ENCODE measurements at regions not wholly inside any gene's neighbourhood (a gene's known extent, or its start where the extent isn't known, plus 50 kb on each side); places are given as distances from the start of the nearest gene placed in this dataset.

- no peaks in the 10 kb centered on the region for H3K27me3 ChIP-seq (ENCODE audit: control insufficient read depth, insufficient read depth, low read length)
- H3K36me3 ChIP-seq (ENCODE audit: control insufficient read depth, insufficient read depth, low read length): no peaks in the 10 kb centered on the region
- Mint-ChIP-seq H3K9me3 (peaks cover 4 to 17% (median 12%) of the 10 kb centered on the region in 7 donors), H3K36me3 (no peaks in the 10 kb centered on the region), H3K4me3 (no peak overlapping the region), H3K27me3 (no peaks in the 10 kb centered on the region), H3K4me1 (no peaks in the 10 kb centered on the region), H3K27ac (no peak overlapping the region)
- DNase-seq (no peak), ATAC-seq (ENCODE audit: low read depth in 2 of 2) (no peak)
- no peak overlapping the region for H3K4me3 ChIP-seq (ENCODE audit: low read depth, low read length)
- H3K4me1 ChIP-seq (ENCODE audit: control insufficient read depth, insufficient read depth, low read length, poor library complexity, severe bottlenecking): no peaks in the 10 kb centered on the region
- H3K9me3 ChIP-seq (ENCODE audit: control insufficient read depth in 2 of 2, low read length in 2 of 2): peaks cover 0 to 5% of the 10 kb centered on the region in 2 experiments
- H3K27ac ChIP-seq (ENCODE audit: insufficient read depth, low read length, poor library complexity, severe bottlenecking): no peak overlapping the region
These were observed 758.4 kb downstream of the KCNA4 start for GRCh38 chr11:29258411-29258810.

GRCh38 chr11:29256580-29256979 lies 760.2 kb downstream of the KCNA4 start:
- Histone ChIP-seq H3K36me3 (ENCODE audit: control insufficient read depth, insufficient read depth, low read length) (no peaks in the 10 kb centered on the region), H3K9me3 (ENCODE audit: control insufficient read depth in 2 of 2, low read length in 2 of 2) (peaks cover 0 to 9% of the 10 kb centered on the region in 2 experiments), H3K27me3 (ENCODE audit: control insufficient read depth, insufficient read depth, low read length) (no peaks in the 10 kb centered on the region), H3K27ac (ENCODE audit: insufficient read depth, low read length, poor library complexity, severe bottlenecking) (no peak overlapping the region), H3K4me3 (ENCODE audit: low read depth, low read length) (no peak overlapping the region), H3K4me1 (ENCODE audit: control insufficient read depth, insufficient read depth, low read length, poor library complexity, severe bottlenecking) (no peaks in the 10 kb centered on the region)
- Mint-ChIP-seq H3K36me3 (no peaks in the 10 kb centered on the region), H3K4me1 (no peaks in the 10 kb centered on the region), H3K4me3 (no peak overlapping the region), H3K27me3 (no peaks in the 10 kb centered on the region), H3K9me3 (peaks cover 3 to 14% (median 12%) of the 10 kb centered on the region in 7 donors), H3K27ac (no peak overlapping the region)
- ATAC-seq (ENCODE audit: low read depth in 2 of 2): no peak
- no peak for DNase-seq

GRCh38 chr11:29255401-29255800 lies 761.4 kb downstream of the KCNA4 start:
- H3K4me3 Mint-ChIP-seq: no peak overlapping the region
- ATAC-seq (ENCODE audit: low read depth in 2 of 2) (no peak), DNase-seq (no peak)
- no peaks in the 10 kb centered on the region for H3K36me3 ChIP-seq (ENCODE audit: control insufficient read depth, insufficient read depth, low read length)
- no peak overlapping the region for H3K4me3 ChIP-seq (ENCODE audit: low read depth, low read length)
- H3K9me3 ChIP-seq (ENCODE audit: control insufficient read depth in 2 of 2, low read length in 2 of 2): peaks cover 0 to 5% of the 10 kb centered on the region in 2 experiments
- H3K9me3 Mint-ChIP-seq: peaks cover 3 to 17% (median 9%) of the 10 kb centered on the region in 7 donors
- H3K27ac ChIP-seq (ENCODE audit: insufficient read depth, low read length, poor library complexity, severe bottlenecking): no peak overlapping the region
- no peaks in the 10 kb centered on the region for H3K36me3 Mint-ChIP-seq
- no peaks in the 10 kb centered on the region for H3K4me1 ChIP-seq (ENCODE audit: control insufficient read depth, insufficient read depth, low read length, poor library complexity, severe bottlenecking)
- no peaks in the 10 kb centered on the region for H3K27me3 Mint-ChIP-seq
- no peaks in the 10 kb centered on the region for H3K27me3 ChIP-seq (ENCODE audit: control insufficient read depth, insufficient read depth, low read length)
- no peaks in the 10 kb centered on the region for H3K4me1 Mint-ChIP-seq
- H3K27ac Mint-ChIP-seq: no peak overlapping the region

GRCh38 chr11:29251738-29252137 lies 765.1 kb downstream of the KCNA4 start:
- DNase-seq (no peak), ATAC-seq (ENCODE audit: low read depth in 2 of 2) (no peak)
- Mint-ChIP-seq H3K36me3 (no peaks in the 10 kb centered on the region), H3K27ac (no peak overlapping the region), H3K4me1 (no peaks in the 10 kb centered on the region), H3K27me3 (no peaks in the 10 kb centered on the region), H3K4me3 (no peak overlapping the region), H3K9me3 (peaks cover 2 to 11% (median 6%) of the 10 kb centered on the region in 7 donors)
- Histone ChIP-seq H3K36me3 (ENCODE audit: control insufficient read depth, insufficient read depth, low read length) (no peaks in the 10 kb centered on the region), H3K4me3 (ENCODE audit: low read depth, low read length) (no peak overlapping the region), H3K27ac (ENCODE audit: insufficient read depth, low read length, poor library complexity, severe bottlenecking) (no peak overlapping the region), H3K27me3 (ENCODE audit: control insufficient read depth, insufficient read depth, low read length) (no peaks in the 10 kb centered on the region), H3K9me3 (ENCODE audit: control insufficient read depth in 2 of 2, low read length in 2 of 2) (peaks cover 0 to 5% of the 10 kb centered on the region in 2 experiments), H3K4me1 (ENCODE audit: control insufficient read depth, insufficient read depth, low read length, poor library complexity, severe bottlenecking) (no peaks in the 10 kb centered on the region)

- Histone ChIP-seq H3K36me3 (ENCODE audit: control insufficient read depth, insufficient read depth, low read length) (no peaks in the 10 kb centered on the region), H3K4me3 (ENCODE audit: low read depth, low read length) (no peak overlapping the region), H3K27me3 (ENCODE audit: control insufficient read depth, insufficient read depth, low read length) (no peaks in the 10 kb centered on the region), H3K27ac (ENCODE audit: insufficient read depth, low read length, poor library complexity, severe bottlenecking) (no peak overlapping the region), H3K9me3 (ENCODE audit: control insufficient read depth in 2 of 2, low read length in 2 of 2) (peaks cover 0 to 5% of the 10 kb centered on the region in 2 experiments), H3K4me1 (ENCODE audit: control insufficient read depth, insufficient read depth, low read length, poor library complexity, severe bottlenecking) (no peaks in the 10 kb centered on the region)
- ATAC-seq (ENCODE audit: low read depth in 2 of 2) (no peak), DNase-seq (no peak)
- no peaks in the 10 kb centered on the region for H3K4me1 Mint-ChIP-seq
- no peak overlapping the region for H3K27ac Mint-ChIP-seq
- peaks cover 0 to 15% (median 6%) of the 10 kb centered on the region in 7 donors for H3K9me3 Mint-ChIP-seq
- H3K4me3 Mint-ChIP-seq: no peak overlapping the region
- no peaks in the 10 kb centered on the region for H3K36me3 Mint-ChIP-seq
- H3K27me3 Mint-ChIP-seq: no peaks in the 10 kb centered on the region
These were observed 767.1 kb downstream of the KCNA4 start for GRCh38 chr11:29249713-29250112.

- no peaks in the 10 kb centered on the region for H3K4me1 Mint-ChIP-seq
- no peaks in the 10 kb centered on the region for H3K27me3 Mint-ChIP-seq
- H3K9me3 Mint-ChIP-seq: peaks cover 0 to 23% (median 12%) of the 10 kb centered on the region in 7 donors
- H3K4me1 ChIP-seq (ENCODE audit: control insufficient read depth, insufficient read depth, low read length, poor library complexity, severe bottlenecking): no peaks in the 10 kb centered on the region
- H3K27me3 ChIP-seq (ENCODE audit: control insufficient read depth, insufficient read depth, low read length): no peaks in the 10 kb centered on the region
- H3K36me3 Mint-ChIP-seq: no peaks in the 10 kb centered on the region
- ATAC-seq (ENCODE audit: low read depth in 2 of 2) (no peak), DNase-seq (no peak)
- no peak overlapping the region for H3K4me3 Mint-ChIP-seq
- H3K36me3 ChIP-seq (ENCODE audit: control insufficient read depth, insufficient read depth, low read length): no peaks in the 10 kb centered on the region
- H3K4me3 ChIP-seq (ENCODE audit: low read depth, low read length): no peak overlapping the region
- peaks cover 0 to 7% of the 10 kb centered on the region in 2 experiments for H3K9me3 ChIP-seq (ENCODE audit: control insufficient read depth in 2 of 2, low read length in 2 of 2)
- no peak overlapping the region for H3K27ac Mint-ChIP-seq
- H3K27ac ChIP-seq (ENCODE audit: insufficient read depth, low read length, poor library complexity, severe bottlenecking): no peak overlapping the region
These were observed 772.5 kb downstream of the KCNA4 start for GRCh38 chr11:29244355-29244754.

GRCh38 chr11:29243616-29244015 lies 773.2 kb downstream of the KCNA4 start:
- H3K27me3 ChIP-seq (ENCODE audit: control insufficient read depth, insufficient read depth, low read length): no peaks in the 10 kb centered on the region
- H3K27ac ChIP-seq (ENCODE audit: insufficient read depth, low read length, poor library complexity, severe bottlenecking): no peak overlapping the region
- DNase-seq: no peak
- H3K36me3 Mint-ChIP-seq: no peaks in the 10 kb centered on the region
- H3K4me1 ChIP-seq (ENCODE audit: control insufficient read depth, insufficient read depth, low read length, poor library complexity, severe bottlenecking): no peaks in the 10 kb centered on the region
- no peaks in the 10 kb centered on the region for H3K4me1 Mint-ChIP-seq
- H3K4me3 Mint-ChIP-seq: no peak overlapping the region
- H3K27ac Mint-ChIP-seq: no peak overlapping the region
- ATAC-seq (ENCODE audit: low read depth in 2 of 2): no peak
- no peaks in the 10 kb centered on the region for H3K36me3 ChIP-seq (ENCODE audit: control insufficient read depth, insufficient read depth, low read length)
- H3K4me3 ChIP-seq (ENCODE audit: low read depth, low read length): no peak overlapping the region
- peaks cover 0 to 7% of the 10 kb centered on the region in 2 experiments for H3K9me3 ChIP-seq (ENCODE audit: control insufficient read depth in 2 of 2, low read length in 2 of 2)
- peaks cover 0 to 23% (median 12%) of the 10 kb centered on the region in 7 donors for H3K9me3 Mint-ChIP-seq
- no peaks in the 10 kb centered on the region for H3K27me3 Mint-ChIP-seq

- DNase-seq: no peak
- H3K4me1 Mint-ChIP-seq: no peaks in the 10 kb centered on the region
- H3K4me3 ChIP-seq (ENCODE audit: low read depth, low read length): no peak overlapping the region
- H3K9me3 ChIP-seq (ENCODE audit: control insufficient read depth in 2 of 2, low read length in 2 of 2): no peaks in the 10 kb centered on the region
- no peak overlapping the region for H3K27ac Mint-ChIP-seq
- H3K27ac ChIP-seq (ENCODE audit: insufficient read depth, low read length, poor library complexity, severe bottlenecking): no peak overlapping the region
- H3K36me3 ChIP-seq (ENCODE audit: control insufficient read depth, insufficient read depth, low read length): no peaks in the 10 kb centered on the region
- no peaks in the 10 kb centered on the region for H3K36me3 Mint-ChIP-seq
- peaks cover 3 to 41% (median 11%) of the 10 kb centered on the region in 7 donors for H3K9me3 Mint-ChIP-seq
- no peak overlapping the region for H3K4me3 Mint-ChIP-seq
- no peaks in the 10 kb centered on the region for H3K27me3 ChIP-seq (ENCODE audit: control insufficient read depth, insufficient read depth, low read length)
- H3K4me1 ChIP-seq (ENCODE audit: control insufficient read depth, insufficient read depth, low read length, poor library complexity, severe bottlenecking): no peaks in the 10 kb centered on the region
- H3K27me3 Mint-ChIP-seq: no peaks in the 10 kb centered on the region
- ATAC-seq (ENCODE audit: low read depth in 2 of 2): no peak
These were observed 784.8 kb downstream of the KCNA4 start for GRCh38 chr11:29231991-29232390.
